ENCODE measurements at regions not wholly inside any gene's neighbourhood (a gene's known extent, or its start where the extent isn't known, plus 50 kb on each side); places are given as distances from the start of the nearest gene placed in this dataset.

- CTCF ChIA-PET: no interaction called here
- peaks cover 6% of the 10 kb centered on the region for H3K9me3 Mint-ChIP-seq (ENCODE audit: unreplicated experiment)
- DNase-seq (ENCODE audit: unreplicated experiment): no peak
- no peak overlapping the region for H3K27ac Mint-ChIP-seq (ENCODE audit: low read depth, unreplicated experiment)
- no peaks in the 10 kb centered on the region for H3K36me3 Mint-ChIP-seq (ENCODE audit: insufficient read depth, unreplicated experiment)
- TF ChIP-seq, protein P1, sequence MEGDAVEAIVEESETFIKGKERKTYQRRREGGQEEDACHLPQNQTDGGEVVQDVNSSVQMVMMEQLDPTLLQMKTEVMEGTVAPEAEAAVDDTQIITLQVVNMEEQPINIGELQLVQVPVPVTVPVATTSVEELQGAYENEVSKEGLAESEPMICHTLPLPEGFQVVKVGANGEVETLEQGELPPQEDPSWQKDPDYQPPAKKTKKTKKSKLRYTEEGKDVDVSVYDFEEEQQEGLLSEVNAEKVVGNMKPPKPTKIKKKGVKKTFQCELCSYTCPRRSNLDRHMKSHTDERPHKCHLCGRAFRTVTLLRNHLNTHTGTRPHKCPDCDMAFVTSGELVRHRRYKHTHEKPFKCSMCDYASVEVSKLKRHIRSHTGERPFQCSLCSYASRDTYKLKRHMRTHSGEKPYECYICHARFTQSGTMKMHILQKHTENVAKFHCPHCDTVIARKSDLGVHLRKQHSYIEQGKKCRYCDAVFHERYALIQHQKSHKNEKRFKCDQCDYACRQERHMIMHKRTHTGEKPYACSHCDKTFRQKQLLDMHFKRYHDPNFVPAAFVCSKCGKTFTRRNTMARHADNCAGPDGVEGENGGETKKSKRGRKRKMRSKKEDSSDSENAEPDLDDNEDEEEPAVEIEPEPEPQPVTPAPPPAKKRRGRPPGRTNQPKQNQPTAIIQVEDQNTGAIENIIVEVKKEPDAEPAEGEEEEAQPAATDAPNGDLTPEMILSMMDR (IDR thresholded peaks at IDR 0.05; ENCODE audit: unreplicated experiment): no peak
- no peaks in the 10 kb centered on the region for H3K27me3 Mint-ChIP-seq (ENCODE audit: insufficient read depth, unreplicated experiment)
- H3K4me1 Mint-ChIP-seq (ENCODE audit: insufficient read depth, unreplicated experiment): no peaks in the 10 kb centered on the region
- POLR2A ChIA-PET: no interaction called here
- intact Hi-C loops (cut with micrococcal nuclease): no loop called here
- BruUV-seq (replicated peaks): no TSS peak
- no peak overlapping the region for H3K4me3 Mint-ChIP-seq (ENCODE audit: unreplicated experiment)
Observed at GRCh38 chr10:113967126-113967525, 76.5 kb upstream of the ADRB1 start.

- intact Hi-C loops (cut with micrococcal nuclease): no loop called here
- Mint-ChIP-seq H3K4me3 (ENCODE audit: unreplicated experiment) (no peak overlapping the region), H3K4me1 (ENCODE audit: insufficient read depth, unreplicated experiment) (no peaks in the 10 kb centered on the region), H3K9me3 (ENCODE audit: unreplicated experiment) (peaks cover 6% of the 10 kb centered on the region), H3K27ac (ENCODE audit: low read depth, unreplicated experiment) (no peak overlapping the region), H3K27me3 (ENCODE audit: insufficient read depth, unreplicated experiment) (no peaks in the 10 kb centered on the region), H3K36me3 (ENCODE audit: insufficient read depth, unreplicated experiment) (no peaks in the 10 kb centered on the region)
- CTCF ChIA-PET: interaction anchor here (0.6 kb wide), 1 partner anchor 20 kb away, joined by 3 read pairs; no protein-coding TSS in a partner anchor
- POLR2A ChIA-PET: interaction anchor here (0.7 kb wide), 1 partner anchor 16 kb away, joined by 3 read pairs; no protein-coding TSS in a partner anchor
- no TSS peak for BruUV-seq (replicated peaks)
- DNase-seq (ENCODE audit: unreplicated experiment): no peak
- TF ChIP-seq, protein P1 (IDR thresholded peaks at IDR 0.05; ENCODE audit: unreplicated experiment): no peak
Observed at GRCh38 chr10:113970641-113971040, 73.0 kb upstream of the ADRB1 start.

GRCh38 chr10:113971349-113971973 lies 72.2 kb upstream of the ADRB1 start:
- peaks cover 6% of the 10 kb centered on the region for H3K9me3 Mint-ChIP-seq (ENCODE audit: unreplicated experiment)
- no peaks in the 10 kb centered on the region for H3K4me1 Mint-ChIP-seq (ENCODE audit: insufficient read depth, unreplicated experiment)
- POLR2A ChIA-PET: no interaction called here
- CTCF ChIA-PET: interaction anchor here (0.9 kb wide), 1 partner anchor 47 kb away, joined by 6 read pairs; no protein-coding TSS in a partner anchor
- intact Hi-C loops (cut with micrococcal nuclease): no loop called here
- TF ChIP-seq, protein P1 (IDR thresholded peaks at IDR 0.05; ENCODE audit: unreplicated experiment): no peak
- DNase-seq (ENCODE audit: unreplicated experiment): no peak
- H3K27me3 Mint-ChIP-seq (ENCODE audit: insufficient read depth, unreplicated experiment): no peaks in the 10 kb centered on the region
- no peak overlapping the region for H3K4me3 Mint-ChIP-seq (ENCODE audit: unreplicated experiment)
- H3K27ac Mint-ChIP-seq (ENCODE audit: low read depth, unreplicated experiment): no peak overlapping the region
- no peaks in the 10 kb centered on the region for H3K36me3 Mint-ChIP-seq (ENCODE audit: insufficient read depth, unreplicated experiment)
- no TSS peak for BruUV-seq (replicated peaks)

DNA sequence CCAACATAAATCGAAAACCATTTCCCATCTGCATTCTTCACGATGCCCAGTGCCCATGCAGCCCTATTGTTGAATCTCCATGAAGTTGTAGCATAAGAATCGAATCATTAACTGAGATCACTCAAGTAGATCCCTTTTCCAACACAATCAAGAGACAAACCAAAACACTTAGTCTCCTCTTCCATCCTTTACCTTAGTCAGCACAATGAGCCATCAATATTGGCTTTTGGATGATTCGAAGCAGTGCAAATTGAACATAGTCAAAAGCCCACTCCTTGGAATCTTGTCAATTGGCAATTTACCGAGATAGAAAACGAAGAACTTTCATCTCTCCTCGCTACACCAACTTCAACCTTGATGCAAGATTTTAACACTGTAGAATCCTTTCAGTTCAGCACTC lies 66.5 kb upstream of the ADRB1 start:
- Mint-ChIP-seq H3K36me3 (ENCODE audit: insufficient read depth, unreplicated experiment) (no peaks in the 10 kb centered on the region), H3K4me1 (ENCODE audit: insufficient read depth, unreplicated experiment) (no peaks in the 10 kb centered on the region), H3K27ac (ENCODE audit: low read depth, unreplicated experiment) (no peak overlapping the region), H3K4me3 (ENCODE audit: unreplicated experiment) (no peak overlapping the region), H3K27me3 (ENCODE audit: insufficient read depth, unreplicated experiment) (no peaks in the 10 kb centered on the region), H3K9me3 (ENCODE audit: unreplicated experiment) (no peaks in the 10 kb centered on the region)
- intact Hi-C loops (cut with micrococcal nuclease): no loop called here
- BruUV-seq (replicated peaks): no TSS peak
- no peak for DNase-seq (ENCODE audit: unreplicated experiment)
- ChIA-PET POLR2A (no interaction called here), CTCF (no interaction called here)
- TF ChIP-seq, protein P1 (IDR thresholded peaks at IDR 0.05; ENCODE audit: unreplicated experiment): no peak
